HS-27A (cell line): ENCODE measurements at regions not wholly inside any gene's neighbourhood (a gene's known extent, or its start where the extent isn't known, plus 50 kb on each side); places are given as distances from the start of the nearest gene placed in this dataset.

ENCODE experiments used
- DNase-seq: peaks from one replicate; pipeline ENCODE4 v3.0.0-alpha.2; 2012; ENCODE audit warnings: low read depth, missing footprints

DNA sequence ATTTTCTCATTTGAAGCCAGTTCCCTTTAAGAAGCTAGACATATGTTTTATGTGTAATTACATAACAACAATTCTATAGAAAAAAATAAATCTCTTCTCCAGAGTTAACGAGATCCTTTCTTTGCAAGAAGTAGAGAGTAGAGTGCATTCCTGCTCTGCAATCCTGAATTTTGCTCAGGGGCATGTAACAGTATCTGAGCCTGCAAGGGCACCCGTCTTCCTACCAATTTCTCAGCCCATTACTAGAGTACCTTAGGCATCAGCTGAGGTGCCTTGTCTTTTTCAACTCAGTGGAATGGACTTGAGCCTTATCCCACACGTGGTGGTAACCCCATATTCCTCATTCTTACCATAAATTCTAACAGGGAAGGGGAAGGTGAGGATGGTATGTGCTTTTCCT is 205.9 kb downstream of the IKZF2 start:
- DNase-seq: no peak

DNA sequence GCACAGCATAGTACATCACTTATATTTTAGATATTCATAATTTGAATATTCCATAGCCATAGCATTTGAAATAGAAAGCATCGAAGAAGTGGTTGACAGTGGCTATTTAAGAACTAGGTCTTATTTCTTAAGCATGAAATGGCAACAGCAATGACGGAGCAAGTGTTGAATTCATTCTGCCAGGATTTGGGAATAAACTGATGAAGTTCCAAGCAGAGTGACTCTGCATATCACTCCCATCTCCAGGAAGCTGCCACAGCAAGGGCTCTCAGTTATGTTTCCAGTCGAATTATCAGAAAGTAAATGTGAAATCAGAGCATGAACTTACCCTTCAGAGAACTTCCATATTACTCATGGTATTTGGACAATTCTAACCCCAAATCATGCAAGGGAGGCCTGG is 208.1 kb downstream of the IKZF2 start:
- DNase-seq: no peak

DNA sequence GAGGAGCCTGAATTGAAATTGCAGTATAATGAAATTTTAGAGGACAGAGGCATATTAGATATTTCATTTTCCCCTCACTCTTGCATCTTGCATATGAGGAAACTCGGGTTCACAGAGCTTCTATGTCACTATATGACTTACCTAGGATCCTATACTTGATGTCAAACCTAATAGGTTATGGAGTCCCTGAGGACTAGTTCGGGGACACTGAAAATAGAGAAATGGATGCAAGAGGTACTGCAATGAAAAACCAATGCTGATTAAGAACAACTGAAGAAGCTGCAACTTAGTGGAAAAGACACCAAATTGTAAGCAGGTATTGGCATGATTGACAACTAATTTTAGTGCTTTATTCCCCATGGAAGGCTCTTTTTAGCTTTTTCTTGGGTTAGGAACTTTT is 210.1 kb downstream of the IKZF2 start:
- no peak for DNase-seq

DNA sequence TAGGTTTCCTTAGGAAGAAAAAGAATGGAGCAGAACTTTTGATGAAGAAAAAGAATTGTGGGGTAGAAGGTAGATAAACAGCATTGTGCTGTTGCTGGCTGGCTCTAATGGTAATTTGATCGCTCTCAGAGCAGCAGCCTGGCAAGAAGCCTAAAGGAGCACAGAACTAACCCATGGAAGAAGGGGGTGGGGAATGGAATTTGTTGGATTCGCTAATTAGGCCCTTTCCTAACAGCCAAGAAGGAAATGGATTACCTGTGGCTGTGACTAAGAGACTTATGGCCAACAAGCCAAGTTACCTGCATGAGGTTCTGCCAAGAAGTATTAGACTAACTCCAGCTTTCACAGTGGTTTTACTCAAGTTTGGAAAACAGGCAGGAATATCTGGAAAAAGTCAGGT is 210.6 kb downstream of the IKZF2 start:
- DNase-seq: no peak

DNA sequence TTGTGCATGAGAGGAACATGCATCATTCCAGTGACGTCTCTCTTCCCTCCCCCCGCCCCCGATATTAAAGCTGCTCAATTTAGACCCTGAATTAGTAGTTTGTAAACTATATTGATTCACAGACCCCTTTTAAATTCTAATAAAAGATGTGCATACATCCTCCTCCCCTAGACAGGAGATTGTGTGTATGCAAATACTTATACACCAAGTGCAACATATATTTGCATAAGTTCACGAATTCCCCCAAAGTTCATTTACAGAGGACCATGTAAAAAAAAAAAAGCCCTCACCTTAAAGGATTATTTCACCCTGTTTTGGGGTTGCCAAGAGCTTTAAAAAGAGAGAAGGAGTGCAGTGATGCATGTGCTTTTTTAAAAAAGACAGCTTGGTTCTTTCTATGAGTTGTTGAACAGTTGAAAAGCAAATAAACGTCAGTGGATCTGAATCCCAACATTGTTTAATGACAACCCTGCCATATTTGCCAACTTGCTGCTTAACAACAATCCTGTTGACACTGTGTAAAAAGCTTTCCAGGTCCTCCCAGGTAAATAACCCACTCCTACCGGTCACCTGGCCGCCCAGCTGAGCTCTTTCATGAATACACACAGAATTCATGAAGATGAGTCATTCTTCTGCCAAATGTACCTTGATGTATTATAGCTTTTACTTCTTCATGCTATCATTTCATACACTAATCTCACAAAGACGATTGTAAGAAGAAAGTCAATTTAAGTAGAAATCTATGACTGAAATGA is 211.5 kb downstream of the IKZF2 start:
- no peak for DNase-seq

DNA sequence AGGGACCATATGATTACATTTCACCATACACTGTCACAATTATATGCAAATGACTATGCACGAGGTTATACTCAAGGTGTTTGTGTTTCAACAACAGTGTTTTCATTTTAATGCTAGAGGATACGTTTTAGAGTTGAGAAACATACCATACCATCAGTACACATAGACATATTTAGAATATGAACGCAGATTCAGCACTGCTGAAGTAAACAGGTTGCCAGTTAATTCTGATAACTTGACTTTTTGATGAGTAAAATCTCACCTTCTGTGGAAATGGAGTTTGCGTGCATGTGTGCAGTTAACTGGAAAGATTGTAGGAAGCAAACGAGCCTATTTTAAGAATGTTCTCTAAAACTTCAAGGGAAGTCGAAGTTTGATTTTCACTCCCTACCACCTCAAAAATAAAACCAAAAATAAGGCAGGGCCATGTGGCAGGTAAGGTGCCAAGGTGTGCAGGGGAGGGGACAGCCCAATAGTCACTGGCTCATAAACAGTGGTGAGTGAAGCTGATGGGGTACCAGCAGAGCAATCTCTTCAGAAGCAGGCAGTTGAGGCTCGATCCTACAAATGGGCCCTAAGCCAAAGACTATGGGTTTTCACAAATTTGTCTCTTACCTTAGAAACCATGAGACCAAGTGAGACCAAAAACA is 213.1 kb downstream of the IKZF2 start:
- DNase-seq: no peak

GRCh38 chr2:212936572-212936971 is 214.8 kb downstream of the IKZF2 start:
- no peak for DNase-seq

GRCh38 chr2:212935752-212936151 is 215.7 kb downstream of the IKZF2 start:
- DNase-seq: no peak

DNA sequence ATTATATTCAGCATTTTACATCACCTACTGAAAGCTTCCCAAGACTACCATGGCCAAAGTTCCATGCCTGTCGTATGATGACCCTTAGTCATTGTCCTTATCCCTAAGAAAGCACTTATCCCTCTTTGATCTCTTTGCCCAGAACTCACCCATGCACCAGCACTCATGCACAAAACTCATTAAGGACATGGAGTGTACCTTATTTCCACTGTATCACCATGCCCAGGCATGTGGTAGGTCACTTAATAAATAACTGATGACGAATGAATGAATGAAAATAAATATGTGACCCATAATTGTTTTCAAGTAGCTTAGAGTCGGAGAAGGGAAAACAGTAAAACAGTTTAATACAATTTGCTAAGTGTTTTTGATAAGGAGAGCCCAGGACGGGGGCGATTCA is 220.1 kb downstream of the IKZF2 start:
- DNase-seq: no peak

- DNase-seq: no peak
Observed at GRCh38 chr2:212930556-212931260, 220.7 kb downstream of the IKZF2 start.

- DNase-seq: no peak
Observed at GRCh38 chr2:212929971-212930370, 221.4 kb downstream of the IKZF2 start.

- DNase-seq: no peak
Observed at GRCh38 chr2:212929116-212929515, 222.3 kb downstream of the IKZF2 start.

- no peak for DNase-seq
Observed at GRCh38 chr2:212928681-212929080, 222.7 kb downstream of the IKZF2 start.

GRCh38 chr2:212926940-212927339 is 224.5 kb downstream of the IKZF2 start:
- DNase-seq: no peak

DNA sequence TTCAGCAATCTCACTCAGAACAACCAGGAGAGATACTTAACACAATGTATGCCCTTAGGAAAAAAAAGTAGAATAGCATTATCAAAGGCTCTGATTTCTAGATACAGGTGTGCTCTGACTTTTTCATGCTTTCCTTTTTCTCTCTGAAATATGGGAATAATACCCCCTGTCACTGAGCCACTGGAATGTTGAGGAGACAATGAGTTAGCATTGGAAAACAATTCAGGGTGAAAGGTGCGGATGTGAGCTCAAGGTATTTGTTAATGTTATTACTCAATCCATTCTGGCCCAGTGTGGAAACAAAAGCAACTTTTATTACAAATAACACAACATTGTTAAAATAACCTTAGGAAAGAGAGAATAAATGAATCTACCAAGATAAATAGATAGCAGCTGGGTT is 228.0 kb downstream of the IKZF2 start:
- DNase-seq: no peak

- DNase-seq: no peak
Observed at GRCh38 chr2:212922701-212923100, 228.7 kb downstream of the IKZF2 start.

DNA sequence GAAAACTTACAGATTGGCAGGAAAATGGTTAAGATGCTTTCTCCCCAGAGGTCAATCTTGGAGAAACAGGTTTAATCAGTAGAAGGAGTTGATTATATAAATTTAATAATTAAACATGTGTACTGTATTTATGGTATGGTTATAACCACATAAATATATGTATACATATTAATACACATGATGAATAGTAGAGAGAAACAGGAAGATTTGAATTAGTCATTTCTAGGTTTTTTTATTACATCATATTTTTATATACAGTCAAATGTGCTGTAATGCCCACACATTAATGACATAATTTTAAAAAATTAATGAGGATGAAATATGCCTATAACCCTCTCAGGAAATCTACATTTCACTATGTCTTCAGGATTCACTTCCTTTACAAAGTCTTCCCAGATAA is 229.7 kb downstream of the IKZF2 start:
- DNase-seq: no peak

DNA sequence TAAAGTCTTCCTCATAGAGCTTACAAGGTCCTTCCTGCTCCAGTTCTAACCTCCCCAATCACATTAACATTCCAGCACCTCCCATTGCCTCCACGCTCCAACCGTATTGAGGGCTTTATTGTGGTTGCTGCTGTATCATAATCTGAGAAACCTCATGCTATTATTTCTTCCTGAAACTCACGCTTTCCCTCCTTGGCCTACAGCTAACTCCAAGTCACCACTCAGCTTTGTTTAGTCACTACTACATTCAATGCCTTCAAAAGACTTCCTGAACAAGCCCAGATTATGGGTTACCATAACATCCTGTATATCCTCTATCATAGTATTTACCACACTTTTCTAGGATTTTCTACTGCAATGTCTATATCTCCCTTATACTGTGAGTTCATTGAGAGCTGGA is 230.4 kb downstream of the IKZF2 start:
- DNase-seq: no peak

- DNase-seq: no peak
Observed at GRCh38 chr2:212919238-212919637, 232.2 kb downstream of the IKZF2 start.

DNA sequence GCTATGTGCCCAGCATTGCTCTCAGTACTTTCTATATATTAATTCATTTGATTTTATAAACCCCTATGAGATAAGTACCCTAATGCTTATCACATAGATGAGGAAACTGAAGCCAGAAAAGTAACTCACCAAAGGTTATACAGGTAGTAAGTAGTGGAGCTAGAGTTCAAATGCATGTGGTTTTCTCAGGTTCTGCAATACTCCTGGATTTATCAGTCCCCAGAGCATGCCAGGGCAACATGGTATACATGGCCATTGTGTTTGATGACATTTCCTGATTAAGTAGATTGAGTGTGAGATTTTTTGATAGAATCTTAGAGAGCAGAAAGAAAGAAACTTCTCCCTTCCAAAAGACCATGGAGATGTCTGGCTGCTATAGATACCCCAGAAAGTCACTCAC is 233.1 kb downstream of the IKZF2 start:
- no peak for DNase-seq

DNA sequence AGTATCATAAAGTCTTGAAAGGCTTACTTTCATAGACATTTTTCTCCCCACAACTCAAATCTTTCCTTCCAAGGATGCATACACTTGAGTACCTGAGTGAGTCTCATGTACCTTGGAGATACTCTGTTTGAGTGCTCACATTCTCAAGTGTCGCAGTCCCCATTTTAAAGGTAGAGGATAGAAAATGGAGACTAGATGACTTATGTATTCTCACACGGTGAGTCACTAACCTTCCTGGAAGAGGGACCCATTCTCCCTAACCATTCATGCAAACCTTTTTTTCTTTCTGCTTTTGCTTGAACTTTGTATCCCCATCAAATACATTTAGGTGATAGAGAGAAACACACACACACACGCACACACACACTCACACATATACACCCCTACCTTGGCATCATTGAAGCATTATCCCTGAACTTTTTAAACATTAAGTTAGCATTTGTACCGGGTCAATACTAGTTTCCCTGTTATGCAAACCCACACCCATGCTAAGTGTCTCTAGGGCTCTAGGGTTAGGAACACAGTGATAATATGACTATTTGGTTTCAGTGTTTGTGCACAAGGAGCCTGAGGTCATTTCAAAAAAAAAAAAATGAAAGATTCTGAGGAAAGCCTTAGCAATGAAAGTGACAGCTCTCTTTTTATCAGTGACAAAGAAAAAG is 236.2 kb downstream of the IKZF2 start:
- no peak for DNase-seq

GRCh38 chr2:212914392-212914791 is 237.0 kb downstream of the IKZF2 start:
- DNase-seq: no peak
